ENCODE measurements at regions not wholly inside any gene's neighbourhood (a gene's known extent, or its start where the extent isn't known, plus 50 kb on each side); places are given as distances from the start of the nearest gene placed in this dataset.

GRCh38 chr9:3045153-3045552, 201.3 kb upstream of the PUM3 start:
- Histone ChIP-seq H3K9me3 (no peaks in the 10 kb centered on the region), H3K36me3 (ENCODE audit: low read depth, missing control alignments) (no peaks in the 10 kb centered on the region), H3K27ac (no peak overlapping the region), H3K4me1 (no peaks in the 10 kb centered on the region), H3K4me3 (no peak overlapping the region), H3K27me3 (no peaks in the 10 kb centered on the region)
- WGBS, 2 donors: 70 to 75% methylated on average over 1 of the region's 1 CpG
- no peak for TF ChIP-seq POLR2A (IDR thresholded peaks at IDR 0.05)
- no peak for TF ChIP-seq CTCF (IDR thresholded peaks at IDR 0.05)
- intact Hi-C loops (cut with DNase I; ENCODE audit: low total_unique reads): no loop called here
- DNase-seq: no peak

GRCh38 chr9:3043369-3043768, 199.5 kb upstream of the PUM3 start:
- Histone ChIP-seq H3K27me3 (no peaks in the 10 kb centered on the region), H3K4me3 (no peak overlapping the region), H3K36me3 (ENCODE audit: low read depth, missing control alignments) (no peaks in the 10 kb centered on the region), H3K9me3 (no peaks in the 10 kb centered on the region), H3K27ac (no peak overlapping the region), H3K4me1 (no peaks in the 10 kb centered on the region)
- intact Hi-C loops (cut with DNase I; ENCODE audit: low total_unique reads): no loop called here
- WGBS, 2 donors: 72 to 81% methylated on average over 4 of the region's 4 CpGs
- no peak for DNase-seq
- TF ChIP-seq POLR2A (IDR thresholded peaks at IDR 0.05) (no peak), CTCF (IDR thresholded peaks at IDR 0.05) (no peak)

- Histone ChIP-seq H3K36me3 (ENCODE audit: low read depth, missing control alignments) (no peaks in the 10 kb centered on the region), H3K27me3 (no peaks in the 10 kb centered on the region), H3K4me1 (no peaks in the 10 kb centered on the region), H3K4me3 (no peak overlapping the region), H3K27ac (no peak overlapping the region), H3K9me3 (no peaks in the 10 kb centered on the region)
- intact Hi-C loops (cut with DNase I; ENCODE audit: low total_unique reads): no loop called here
- DNase-seq: no peak
- no peak for TF ChIP-seq POLR2A (IDR thresholded peaks at IDR 0.05)
- TF ChIP-seq CTCF (IDR thresholded peaks at IDR 0.05): no peak
- 71 to 87% methylated on average over 3 of the region's 3 CpGs for WGBS, 2 donors
Observed at GRCh38 chr9:3040761-3041160, 196.9 kb upstream of the PUM3 start.

GRCh38 chr9:3036333-3036700, 192.4 kb upstream of the PUM3 start:
- Histone ChIP-seq H3K9me3 (no peaks in the 10 kb centered on the region), H3K27me3 (no peaks in the 10 kb centered on the region), H3K27ac (no peak overlapping the region), H3K36me3 (ENCODE audit: low read depth, missing control alignments) (no peaks in the 10 kb centered on the region), H3K4me3 (no peak overlapping the region), H3K4me1 (no peaks in the 10 kb centered on the region)
- 50 to 57% methylated on average over 1 of the region's 1 CpG for WGBS, 2 donors
- TF ChIP-seq POLR2A (IDR thresholded peaks at IDR 0.05) (no peak), CTCF (IDR thresholded peaks at IDR 0.05) (no peak)
- no peak for DNase-seq
- intact Hi-C loops (cut with DNase I; ENCODE audit: low total_unique reads): no loop called here

GRCh38 chr9:3035579-3036332, 191.9 kb upstream of the PUM3 start:
- Histone ChIP-seq H3K36me3 (ENCODE audit: low read depth, missing control alignments) (no peaks in the 10 kb centered on the region), H3K9me3 (no peaks in the 10 kb centered on the region), H3K4me1 (no peaks in the 10 kb centered on the region), H3K27ac (no peak overlapping the region), H3K27me3 (no peaks in the 10 kb centered on the region), H3K4me3 (no peak overlapping the region)
- 80 to 85% methylated on average over 8 of the region's 8 CpGs for WGBS, 2 donors
- TF ChIP-seq POLR2A (IDR thresholded peaks at IDR 0.05): no peak
- TF ChIP-seq CTCF (IDR thresholded peaks at IDR 0.05): no peak
- DNase-seq: no peak
- intact Hi-C loops (cut with DNase I; ENCODE audit: low total_unique reads): no loop called here

Measured in testis (tissue), 2 donors.